ENCODE measurements at regions not wholly inside any gene's neighbourhood (a gene's known extent, or its start where the extent isn't known, plus 50 kb on each side); places are given as distances from the start of the nearest gene placed in this dataset.

DNA sequence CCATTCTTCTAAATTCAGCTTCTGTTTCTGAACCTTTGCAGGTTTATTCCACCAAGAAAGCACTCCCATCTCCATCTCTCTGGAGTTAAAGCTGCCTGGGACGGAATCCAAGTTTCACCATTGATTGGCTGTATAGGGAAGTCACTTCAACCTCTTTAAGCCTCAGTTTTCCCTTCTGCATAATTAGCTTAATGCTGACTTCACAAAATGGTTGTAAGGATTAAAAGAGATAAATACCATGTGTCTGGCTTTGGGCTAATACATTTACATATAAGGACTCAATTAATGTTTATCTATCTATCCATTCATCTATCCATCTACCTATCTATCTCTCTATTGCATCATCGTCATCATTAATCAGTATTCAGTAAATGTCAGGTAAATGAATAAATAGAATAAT is 629.6 kb upstream of the MGMT start:
- DNase-seq = no peak

DNA sequence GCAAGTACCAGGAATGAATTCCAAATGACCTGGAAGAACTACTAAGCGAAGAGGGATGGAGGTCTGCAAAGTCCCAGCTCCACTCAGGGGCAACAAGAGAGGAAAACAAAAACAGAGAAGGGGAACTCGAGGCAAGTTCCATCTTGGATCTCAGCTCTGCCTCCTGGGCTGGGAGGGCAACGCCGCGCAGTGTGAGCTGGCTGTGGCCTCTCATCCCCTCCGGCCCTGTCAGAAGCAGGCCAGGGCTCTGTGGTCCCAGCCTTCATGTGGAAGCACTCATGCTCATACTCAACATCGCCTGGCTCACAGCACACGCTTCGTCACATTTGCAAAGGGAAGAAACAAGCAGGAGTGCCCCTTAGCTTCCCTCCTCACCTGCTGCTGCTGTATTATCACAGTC is 627.9 kb upstream of the MGMT start:
- DNase-seq = no peak

DNA sequence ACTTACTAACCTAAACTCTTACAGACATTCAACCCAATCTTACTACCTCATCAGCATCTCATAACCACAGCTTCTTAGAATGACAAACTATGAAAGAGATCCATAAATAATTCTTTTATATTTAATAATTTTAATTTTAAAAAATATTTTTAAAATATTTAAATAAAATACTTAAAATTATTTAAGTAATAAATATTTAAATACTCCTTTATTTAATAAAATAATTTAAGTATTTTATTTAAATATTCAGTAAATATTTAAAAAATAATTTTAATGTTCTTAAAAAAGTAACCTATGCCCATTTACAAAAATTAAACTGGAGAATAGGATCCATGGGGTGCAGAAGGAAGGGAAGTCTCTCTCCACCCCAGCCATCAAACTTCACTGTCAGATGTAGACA is 627.3 kb upstream of the MGMT start:
- DNase-seq = no peak

DNA sequence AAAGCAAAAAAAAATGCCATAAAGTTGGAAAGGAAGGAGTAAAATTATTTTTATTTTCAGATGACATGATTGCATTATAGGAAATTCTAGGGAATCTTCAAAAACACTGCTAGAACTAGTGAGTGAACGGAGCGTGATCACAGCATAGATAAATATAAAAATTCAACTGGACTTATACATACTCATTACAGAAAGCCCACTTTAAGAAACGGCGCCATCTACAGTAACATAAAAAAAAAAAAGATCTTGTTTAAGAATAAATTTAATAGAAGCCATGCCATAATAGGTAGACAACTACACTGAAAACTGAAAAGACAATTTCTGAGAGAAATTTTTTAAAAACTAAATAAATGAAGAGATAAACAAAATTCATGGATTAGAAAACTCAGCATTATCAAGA is 623.1 kb upstream of the MGMT start:
- no peak for DNase-seq

DNA sequence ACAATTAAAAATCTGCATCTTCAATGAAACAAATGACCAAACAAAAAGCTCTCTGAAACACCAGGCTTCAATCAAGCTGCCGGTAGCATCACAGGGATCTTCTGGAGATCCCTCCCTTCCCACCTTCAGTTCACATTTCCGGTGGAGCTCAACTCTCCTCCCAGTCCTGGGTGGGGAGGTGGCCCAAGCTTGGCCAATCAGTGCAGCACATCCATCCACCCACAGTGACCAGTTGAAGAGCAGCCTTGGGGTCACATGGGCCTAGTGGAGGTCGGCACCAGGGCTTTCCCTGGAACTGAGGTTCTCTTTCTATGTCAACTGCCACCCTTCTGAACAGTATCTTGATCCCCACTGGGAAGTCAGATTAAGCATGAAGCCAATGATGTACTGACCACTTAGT is 620.1 kb upstream of the MGMT start:
- no peak for DNase-seq

DNA sequence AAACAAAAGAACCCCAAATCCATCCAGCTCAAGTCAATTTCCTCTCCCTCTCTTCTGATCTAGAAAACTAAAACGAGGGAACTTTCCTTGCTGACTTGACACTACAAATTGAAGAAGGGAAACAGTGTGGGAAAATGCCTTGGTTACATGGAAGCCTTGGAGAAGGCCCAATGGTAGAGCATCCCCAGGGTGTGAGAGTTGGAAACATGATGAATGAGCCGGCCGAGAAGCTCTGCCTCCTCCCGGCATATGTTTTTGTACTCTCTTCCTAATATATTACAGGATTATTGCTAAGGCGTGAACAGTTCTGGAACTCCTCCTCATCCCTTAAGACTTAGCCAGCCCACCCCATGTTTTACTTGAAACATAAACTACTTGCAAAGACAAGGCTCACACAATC is 618.2 kb upstream of the MGMT start:
- DNase-seq = no peak

DNA sequence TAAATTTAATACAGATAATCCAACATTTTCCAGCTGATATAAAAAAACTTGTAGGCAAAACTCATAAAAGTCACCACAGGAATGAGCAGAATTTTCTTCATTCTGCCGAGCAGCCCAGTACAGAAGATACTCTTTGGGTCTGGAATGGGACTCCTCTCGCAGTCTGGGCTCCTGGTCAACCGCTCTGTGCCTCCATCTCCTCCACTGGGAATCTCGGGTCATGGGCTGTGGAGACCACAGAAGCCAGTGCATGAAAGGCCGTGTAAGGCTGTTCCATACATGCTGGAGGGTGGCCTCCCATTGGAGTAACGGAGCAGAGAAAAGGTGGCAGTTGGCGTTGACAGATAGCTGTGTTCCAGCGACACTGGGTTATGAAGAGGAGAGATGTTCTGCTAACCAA is 616.4 kb upstream of the MGMT start:
- no peak for DNase-seq

DNA sequence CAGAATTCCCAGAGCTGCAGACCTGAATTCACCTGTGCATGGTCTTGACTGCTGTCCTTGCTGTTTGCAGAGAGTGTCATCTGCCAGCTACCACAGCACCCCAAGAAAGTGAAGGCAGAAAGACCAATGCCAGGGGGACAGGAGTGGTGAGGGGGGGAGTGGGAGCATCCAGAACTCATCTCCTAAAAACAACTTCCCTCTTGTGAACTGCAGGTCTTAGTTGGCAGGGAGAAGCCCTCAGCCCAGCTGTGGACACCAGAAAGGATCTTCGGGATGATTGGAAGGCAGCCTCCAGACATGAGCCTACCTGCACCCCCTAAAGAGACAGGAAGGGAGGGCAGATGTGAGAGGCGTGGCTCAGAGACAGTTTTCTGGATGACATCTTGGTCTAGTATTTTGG is 615.8 kb upstream of the MGMT start:
- no peak for DNase-seq

DNA sequence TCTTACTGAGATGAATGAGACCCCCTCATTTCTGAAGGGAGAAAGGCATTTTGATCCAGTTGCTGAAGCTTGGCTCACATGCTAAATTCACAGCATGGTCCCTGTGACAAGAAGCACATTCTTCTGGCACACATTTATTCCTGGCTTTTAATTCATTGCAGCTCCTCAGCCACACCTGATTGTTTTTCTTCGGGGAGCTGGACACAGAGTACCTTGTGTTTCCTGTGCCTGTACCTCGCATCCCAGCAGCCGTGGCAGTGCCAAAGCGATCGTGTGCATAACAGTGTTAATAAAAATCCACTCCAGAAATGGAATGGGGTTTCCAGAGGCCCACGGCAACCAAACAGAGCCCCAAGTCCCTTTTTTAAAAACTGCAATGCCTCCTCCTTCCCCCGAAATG is 615.3 kb upstream of the MGMT start:
- DNase-seq = no peak

DNA sequence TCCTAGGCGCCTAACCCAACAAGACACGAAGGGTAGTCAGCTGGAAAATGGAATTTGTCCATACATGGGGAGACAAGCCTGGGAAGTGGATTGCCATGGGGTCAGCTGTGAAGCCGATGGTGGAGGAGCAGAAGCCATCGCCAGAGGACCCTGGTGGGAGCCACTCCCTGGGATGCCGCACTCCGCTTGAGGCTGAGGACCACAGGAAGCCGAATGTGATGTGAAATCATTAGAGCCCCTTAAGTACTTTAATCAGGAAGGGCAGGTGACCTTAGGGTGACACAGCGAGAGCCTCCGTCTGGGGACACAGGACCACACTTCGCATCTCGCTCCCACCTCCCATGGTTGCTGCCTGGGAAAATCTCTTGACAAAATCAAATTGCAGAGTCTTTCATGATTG is 614.6 kb upstream of the MGMT start:
- no peak for DNase-seq

DNA sequence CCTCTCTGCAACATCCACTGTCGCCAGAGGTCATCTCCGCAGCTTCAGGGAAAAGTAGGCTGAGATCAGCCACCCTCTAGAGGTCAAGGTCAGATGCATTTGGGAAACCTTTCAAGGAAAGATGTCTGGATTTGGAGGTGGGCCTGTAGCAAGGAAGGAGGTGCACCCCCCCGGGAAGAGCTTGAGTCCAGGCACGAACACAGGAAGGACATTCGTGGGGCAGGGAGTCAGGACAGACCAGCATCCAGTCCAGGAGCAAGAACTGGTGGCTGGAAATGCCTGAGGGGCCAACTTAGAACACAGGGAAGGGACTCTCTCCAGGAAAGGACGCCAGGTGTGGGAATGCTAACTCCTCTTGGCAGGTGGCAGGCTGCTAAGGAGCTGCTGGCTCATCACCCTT is 614.1 kb upstream of the MGMT start:
- DNase-seq = no peak

DNA sequence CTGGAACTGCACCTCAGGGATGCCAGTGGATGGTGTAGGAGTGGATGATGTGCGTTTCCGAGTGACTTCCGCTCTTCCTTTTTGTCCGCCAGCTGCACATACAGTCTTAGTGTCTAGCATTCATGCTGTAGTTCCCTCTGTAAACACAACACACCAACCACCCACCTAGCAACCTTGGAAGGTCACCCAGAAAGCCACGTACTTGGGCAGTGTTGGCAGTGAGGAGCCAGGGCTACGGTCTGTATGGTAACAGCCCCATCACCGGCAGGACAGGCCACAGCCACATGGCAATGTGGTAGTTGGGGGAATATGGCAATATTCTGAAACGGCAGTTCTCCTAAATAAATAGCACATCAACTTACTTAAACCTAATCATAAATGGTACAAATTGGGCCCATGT is 613.5 kb upstream of the MGMT start:
- DNase-seq = no peak

DNA sequence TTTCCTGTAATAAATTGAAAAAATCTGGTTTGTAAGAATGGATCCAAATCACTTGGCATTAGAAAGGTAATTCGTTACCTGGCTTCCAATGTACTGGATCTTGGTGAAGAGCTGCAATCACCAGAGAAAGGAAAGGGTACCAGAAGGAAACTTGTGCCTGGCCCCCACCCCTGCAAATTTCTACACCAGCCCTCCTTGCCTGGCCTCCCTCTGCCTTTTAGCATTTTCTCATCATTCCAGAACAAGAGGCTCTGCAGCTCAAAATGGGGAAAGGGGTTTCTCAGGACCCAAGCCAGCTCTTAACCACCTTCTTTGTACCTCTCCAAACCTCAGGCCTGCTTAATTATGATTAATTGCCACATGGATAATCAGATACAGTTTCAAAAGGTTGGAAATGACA is 612.8 kb upstream of the MGMT start:
- no peak for DNase-seq

DNA sequence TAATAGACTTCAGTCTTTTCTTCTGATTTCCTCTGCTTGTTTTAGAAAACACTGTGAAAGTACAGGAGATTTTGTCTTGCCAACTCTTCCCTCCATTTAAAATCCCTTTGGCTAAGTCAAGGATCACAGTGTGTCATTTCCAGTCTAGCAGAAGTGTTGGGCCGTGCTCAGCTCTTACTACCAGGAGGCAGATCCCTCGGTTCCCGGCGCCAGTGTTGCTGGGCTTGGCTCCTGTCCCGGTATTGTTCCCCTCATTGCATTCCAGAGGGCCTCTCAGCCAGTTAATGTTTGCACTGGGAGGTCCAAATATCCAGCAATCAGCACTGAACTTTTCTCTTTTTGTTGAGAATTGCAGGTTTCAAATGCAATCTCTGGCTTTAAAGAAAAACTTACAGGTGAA is 612.1 kb upstream of the MGMT start:
- DNase-seq = no peak

DNA sequence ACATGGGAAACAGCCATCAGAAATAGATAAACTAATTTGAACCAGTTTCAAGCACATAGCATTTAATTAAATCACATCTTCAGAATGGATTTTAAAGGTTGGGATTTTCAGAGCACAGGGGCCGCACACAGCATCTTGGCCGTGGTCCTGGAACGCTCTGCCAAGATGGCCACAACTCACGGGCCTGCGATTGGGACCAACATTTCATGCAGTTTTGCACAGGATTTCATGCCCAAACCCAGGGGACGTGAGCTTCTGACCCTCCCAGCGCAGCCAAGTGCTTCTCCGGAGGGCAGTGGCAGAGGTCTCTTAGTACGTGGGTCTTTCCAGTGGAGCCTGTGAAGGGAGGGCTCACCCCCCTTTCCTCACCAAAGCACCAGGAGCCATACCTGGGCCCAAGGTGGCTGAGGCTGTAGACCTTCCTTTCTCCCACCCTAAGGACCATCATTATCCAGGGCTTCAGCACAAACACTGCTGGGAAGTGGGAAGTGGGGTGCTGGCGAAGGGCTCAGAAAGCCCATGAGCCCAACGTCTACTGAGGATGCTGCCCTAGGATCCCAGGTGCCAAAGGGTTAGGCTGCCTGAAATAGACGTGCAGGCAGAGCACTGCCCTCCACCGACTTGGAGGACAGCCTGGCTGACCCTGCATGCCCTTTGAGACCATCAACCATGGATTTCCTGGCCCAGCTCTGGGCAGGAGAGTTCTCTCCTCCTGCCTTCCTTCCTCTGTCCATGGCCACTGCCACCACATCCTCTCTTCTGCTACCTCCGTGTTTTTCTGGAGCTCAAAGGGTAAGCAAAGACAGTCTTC is 611.2 kb upstream of the MGMT start:
- no peak for DNase-seq

DNA sequence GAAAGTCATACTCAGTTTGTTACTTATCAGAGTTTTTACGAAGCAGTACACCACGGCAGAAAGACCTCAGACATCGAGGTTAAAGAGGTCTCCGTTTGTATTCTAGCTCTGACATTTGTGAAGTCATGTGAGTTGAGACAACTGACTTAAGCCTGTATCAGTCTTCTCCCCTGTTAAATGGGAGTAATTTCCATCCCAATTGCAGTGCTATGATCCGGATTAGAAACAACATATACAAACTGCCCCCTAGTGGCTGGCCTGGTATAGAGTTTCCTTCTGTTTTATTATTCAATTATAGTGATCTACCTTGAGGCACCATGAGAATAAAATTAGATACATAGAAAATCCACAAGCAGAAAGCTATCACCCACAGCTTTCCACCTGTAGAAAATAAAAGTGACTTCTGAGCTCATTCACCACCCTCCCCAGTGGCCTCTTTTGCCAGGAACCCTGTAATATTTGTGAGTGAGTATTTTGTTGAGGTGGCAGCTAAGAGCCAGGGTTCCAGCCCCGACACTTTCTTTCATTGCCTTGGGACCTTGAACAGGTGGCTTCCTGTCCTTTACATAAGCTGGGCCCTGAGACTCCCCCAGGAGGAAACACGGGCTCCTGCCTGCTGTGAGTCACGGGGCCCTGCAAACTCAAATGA is 607.2 kb upstream of the MGMT start:
- peak; percentile 49 for DNase-seq

DNA sequence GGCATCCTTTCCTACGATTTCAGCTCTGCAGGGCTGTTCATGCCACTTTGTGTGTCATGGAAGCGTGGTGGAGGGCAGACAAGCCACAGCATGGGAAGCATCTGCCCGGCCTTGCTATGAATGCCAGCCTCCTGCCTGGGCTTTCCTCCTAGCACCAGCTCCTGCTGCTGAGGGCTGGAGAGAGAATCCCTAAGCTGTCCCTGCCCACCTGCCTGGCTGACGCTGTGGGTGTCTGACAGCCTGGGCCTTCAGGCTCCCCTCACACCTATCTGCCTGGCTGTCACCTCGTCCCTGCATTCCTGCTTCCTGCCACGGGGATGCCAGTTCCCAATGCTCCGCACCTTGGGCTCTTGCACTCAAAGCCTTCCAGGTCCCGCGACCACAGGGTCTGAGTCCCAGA is 606.5 kb upstream of the MGMT start:
- no peak for DNase-seq

DNA sequence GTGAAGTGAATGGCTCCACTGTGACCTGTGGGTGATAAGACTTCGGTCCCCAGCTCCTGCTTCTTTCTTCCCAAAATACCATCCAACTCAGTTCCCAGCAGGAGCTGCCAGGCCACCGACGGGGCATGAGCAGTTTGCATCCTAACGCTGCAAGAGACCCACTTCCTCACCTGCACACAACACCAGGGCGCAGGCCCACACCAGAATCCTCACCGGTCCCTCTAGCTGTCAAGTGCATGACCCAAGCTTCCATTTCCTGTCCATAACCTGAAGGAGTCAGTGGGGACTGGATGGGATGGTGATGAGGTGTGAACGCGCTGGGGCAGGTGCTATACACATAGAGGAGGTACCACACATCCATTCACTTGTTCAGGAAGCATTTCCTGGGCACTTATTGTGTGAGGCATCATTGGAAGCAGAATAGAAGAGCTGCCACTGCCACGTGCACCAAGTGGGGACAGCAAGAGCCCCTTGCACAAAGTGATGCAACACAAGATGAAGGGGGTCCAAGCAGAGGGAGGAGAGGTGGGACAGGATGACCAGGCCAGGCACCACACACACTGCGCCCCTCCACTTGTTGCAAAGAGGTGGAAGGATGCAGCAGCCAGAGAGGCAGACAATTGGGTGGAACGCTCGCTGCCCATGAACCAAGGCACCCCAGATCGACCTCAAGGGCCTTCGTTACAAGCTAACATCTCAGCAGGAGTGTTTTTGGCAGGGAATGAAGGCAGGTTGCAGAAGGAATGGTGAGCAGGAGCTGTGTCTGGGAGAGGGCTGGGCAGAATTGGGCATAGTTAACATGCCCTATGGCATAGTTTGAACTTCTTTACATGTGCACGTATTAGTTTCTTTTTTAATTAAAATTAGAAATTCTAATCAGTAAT is 605.8 kb upstream of the MGMT start:
- no peak for DNase-seq

DNA sequence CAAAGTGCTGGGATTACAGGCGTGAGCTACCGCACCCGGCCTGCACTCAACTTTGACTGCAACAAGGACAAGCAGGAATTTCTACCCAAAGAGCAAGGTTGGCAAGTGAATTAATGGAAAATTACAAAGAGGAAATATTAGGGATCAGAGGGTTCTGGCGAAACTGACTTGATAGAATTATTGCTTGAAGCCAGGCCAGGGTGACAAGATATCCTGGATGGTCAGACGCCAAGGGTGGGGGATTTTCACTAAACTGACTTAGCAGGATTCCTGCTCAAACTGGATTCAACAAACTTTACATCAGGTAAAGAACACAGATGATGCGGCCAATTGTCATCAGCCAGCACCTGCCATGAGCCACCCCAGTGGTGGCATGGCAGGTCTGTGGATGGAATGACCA is 603.6 kb upstream of the MGMT start:
- no peak for DNase-seq

DNA sequence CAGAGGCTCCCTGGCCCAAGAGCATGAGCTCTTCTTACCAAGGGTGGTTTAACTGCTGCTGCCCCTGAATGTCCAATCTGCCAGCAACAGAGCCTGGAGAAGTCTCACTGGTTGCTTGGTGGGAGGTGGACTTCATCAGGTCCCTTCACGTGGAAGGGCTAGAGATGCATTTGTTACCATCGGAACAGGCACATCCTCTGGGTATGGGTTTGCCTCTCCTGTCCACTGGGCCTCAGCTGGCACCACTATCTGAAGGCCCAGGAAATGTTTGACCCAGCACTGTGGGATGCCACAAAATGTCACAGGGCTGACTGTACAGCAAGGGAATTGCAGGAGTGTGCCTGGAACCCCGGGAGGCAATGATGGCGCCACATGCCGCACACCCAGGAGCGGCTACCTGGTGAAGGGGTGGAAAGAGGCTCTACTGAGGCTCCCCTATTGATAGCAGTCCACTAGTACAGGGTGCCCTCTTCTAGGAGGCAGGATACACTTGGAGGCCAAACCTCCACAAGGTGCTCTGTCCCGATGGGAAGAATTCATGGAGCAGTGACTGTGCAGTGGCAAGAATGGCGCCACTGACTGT is 603.1 kb upstream of the MGMT start:
- DNase-seq = no peak

DNA sequence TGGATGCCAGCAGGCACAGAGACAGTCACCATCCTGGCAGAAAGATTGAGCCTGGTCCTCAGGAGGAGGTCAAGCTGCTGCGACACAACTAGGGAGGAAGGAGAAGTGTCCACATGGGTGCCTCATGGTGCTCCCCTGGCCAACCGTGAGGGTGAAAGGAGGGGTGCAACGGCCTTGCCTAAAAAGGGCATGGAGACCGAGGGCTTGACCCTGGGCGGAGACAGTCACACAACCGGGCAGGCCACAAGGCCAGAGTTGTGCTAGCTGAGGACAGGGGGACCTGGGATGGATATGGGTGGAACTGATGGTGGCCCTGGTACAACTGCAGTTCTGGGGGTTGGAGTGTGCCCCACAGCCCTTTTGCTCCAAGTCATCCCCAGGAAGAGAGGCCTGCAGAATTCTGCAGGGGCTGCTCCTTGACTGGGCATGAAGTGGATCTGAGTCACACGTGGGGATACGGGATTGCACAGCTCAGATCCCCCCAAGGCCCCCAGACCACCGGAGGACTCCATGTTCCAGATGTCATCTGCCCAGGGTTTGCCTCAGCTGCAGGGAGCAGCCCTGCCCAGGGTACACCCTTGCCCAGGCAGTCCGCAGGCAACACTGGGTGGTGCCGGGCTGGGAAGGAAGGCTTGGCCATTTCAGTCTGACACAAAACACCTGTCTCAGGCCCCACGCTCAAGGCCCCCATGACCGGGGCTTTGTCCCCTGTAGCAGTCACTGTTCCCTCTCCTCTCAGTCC is 602.3 kb upstream of the MGMT start:
- DNase-seq = no peak

DNA sequence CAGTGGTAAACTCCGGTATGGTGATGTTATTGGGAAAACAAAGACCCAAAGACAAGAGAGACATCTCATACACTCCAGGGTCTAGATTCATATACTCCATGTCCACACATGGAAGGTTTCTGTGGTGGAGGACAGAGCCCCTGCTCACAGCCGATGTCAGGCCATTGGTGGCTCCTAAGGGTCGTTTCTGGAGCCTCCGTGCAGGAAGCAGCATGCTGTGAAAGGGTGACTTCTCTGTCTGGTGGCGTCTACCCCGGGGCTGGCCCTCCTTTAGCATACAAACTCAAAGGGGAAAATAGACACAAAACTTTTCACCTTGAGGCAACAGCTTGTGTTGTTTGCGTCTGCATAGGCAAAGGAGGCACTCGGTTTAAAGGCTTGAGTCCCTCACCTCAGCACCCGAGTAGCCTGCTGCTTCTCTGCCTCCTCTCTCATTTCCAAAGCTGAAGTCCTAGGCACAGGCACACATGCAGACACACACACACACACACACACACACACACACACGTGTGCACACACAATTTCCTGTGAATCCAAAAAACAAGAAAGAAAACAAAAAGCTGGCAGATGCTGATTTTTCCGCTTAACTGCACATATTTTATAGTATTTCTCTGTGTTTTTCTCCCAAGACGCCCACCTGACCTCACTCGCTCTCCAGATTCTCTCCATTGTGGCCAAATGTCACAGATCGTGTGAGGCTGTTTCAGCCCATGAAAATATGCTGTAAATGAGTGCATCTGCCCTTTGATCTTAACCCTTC is 601.4 kb upstream of the MGMT start:
- DNase-seq = no peak

Measured in DMS53 (cell line).